Activated CD8-positive, alpha-beta memory T cell treated with anti-CD3 and anti-CD28 coated beads for 24 hours (primary cell): ENCODE measurements at regions not wholly inside any gene's neighbourhood (a gene's known extent, or its start where the extent isn't known, plus 50 kb on each side); places are given as distances from the start of the nearest gene placed in this dataset.

ENCODE experiments used
- DNase-seq: peaks from one replicate; pipeline ENCODE4 v3.0.0-alpha.2; 2020

DNA sequence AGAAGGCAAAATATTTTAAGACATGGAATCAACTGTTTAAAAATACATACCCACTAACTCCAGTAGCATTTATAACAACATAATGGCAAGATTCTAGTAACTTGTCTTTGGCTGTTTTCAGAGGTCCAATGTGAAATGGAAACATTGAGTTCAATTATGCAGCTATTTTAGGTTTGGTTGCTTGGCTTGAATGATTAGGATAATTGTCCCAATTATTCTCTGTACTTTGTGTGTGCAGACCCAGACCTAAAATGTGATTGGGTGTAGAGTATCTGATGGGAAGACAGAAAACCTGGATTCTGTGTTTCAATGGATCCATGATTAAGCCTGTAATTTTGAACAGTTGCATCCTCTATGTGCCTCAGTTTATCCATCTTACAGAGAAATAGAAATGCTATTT is 392.7 kb upstream of the NFE2L3 start:
- DNase-seq, result no peak

- no peak for DNase-seq
These were observed 392.2 kb upstream of the NFE2L3 start for GRCh38 chr7:25759748-25760147.

- no peak for DNase-seq
These were observed 389.2 kb upstream of the NFE2L3 start for GRCh38 chr7:25762511-25763462.

DNA sequence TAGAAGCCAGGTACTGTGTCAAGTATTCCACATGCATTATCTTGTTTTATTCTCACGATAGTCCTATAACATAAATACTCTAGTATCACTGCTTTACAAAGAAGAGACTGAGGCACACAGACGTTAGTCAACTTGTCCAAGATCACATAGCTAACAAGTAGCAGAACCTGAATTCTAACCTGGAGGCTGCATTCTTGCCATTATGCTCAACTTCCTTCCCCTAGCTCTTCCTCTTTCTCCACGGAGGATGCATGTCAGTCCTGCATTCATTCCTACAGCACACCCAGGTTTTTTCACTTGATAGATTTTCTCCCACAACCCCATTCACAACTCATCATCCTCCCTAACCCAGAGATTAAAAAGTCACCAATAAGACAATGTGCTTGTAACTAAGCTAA is 388.5 kb upstream of the NFE2L3 start:
- DNase-seq, result no peak

DNA sequence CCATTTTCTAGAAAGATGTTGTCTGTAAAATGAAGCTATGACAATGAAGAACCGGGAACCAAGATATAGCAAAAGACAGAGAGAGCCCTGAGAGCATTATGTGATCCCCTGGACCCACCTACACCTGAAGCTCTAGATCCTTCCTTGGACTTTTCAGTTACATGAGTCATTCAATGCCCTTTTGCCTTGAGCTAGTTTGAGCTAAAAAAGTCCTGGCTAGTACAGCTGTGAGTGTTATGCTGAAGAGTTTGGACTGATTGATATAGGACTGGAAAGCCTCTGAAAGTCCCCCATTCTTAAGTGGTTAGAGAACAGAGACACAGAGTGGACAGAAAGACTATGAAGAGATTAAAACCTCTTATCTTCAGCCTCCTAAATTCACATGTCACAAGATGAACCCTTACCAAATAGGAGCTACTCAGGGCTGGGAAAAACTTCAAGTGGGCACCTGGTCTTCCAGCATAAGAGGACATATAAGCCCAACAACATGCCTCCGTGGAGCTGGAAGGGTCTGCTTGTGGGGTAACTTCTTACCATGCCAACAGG is 386.8 kb upstream of the NFE2L3 start:
- DNase-seq, result no peak

- no peak for DNase-seq
These were observed 381.8 kb upstream of the NFE2L3 start for GRCh38 chr7:25770235-25770634.

GRCh38 chr7:25770670-25771069 is 381.3 kb upstream of the NFE2L3 start:
- DNase-seq, result no peak

- no peak for DNase-seq
These were observed 380.5 kb upstream of the NFE2L3 start for GRCh38 chr7:25771491-25771890.

DNA sequence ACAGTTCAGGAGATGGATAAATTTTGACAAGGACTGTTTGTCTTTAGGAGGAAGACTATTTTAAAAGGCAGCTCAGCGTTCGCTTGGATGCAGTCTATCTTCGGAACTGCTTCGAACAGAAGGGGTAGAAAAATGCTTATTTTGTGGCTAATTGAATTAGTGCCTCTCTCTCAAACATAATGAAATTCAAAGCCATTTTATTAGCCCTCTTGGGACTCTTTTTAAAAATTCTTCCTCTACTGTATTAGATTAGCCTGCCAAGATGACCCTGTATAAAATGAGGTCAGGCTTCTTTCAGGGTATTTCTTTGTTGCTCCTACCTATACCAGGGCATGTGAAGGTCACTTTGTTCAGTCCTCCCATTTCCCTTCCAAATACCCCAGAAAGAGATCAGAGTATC is 379.2 kb upstream of the NFE2L3 start:
- no peak for DNase-seq

DNA sequence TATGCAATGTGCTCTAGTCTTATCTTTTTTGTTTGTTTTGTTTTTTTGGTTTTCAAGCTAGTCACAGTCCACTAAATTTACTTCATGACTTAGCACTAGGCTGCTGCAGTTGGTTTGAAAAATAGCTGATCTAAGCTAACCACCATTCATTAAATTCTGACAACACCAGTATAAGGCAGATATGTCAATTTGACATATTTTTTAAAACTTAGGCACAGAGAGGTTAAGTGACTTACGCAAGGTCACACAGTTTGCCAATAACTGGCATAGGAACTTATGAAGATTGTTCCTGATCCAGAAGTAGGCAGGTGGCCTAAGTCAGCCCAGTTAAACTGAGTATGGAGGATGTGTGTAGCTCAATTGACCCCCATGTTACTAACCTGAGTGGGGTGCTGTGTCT is 377.3 kb upstream of the NFE2L3 start:
- no peak for DNase-seq

- no peak for DNase-seq
These were observed 376.4 kb upstream of the NFE2L3 start for GRCh38 chr7:25775570-25775969.

GRCh38 chr7:25775999-25776743 is 375.8 kb upstream of the NFE2L3 start:
- no peak for DNase-seq

DNA sequence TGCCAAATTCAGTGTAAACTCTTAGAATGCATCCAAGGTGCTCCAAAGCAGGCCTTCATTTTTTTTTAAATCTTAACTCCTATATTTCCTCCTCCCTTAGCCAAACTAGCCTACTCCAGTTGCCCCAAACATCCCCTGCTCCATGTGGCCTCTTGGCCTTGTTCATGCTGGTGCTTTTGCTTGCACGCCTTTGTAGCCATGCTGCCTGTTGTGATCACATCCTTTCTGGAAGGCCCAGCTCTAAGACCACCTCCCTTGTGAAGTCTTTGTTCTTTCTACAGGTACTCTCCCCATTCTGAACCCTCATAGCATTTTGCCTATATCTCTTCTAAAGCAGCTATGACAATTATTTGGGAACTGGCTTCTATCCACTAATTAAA is 375.3 kb upstream of the NFE2L3 start:
- DNase-seq, result no peak

DNA sequence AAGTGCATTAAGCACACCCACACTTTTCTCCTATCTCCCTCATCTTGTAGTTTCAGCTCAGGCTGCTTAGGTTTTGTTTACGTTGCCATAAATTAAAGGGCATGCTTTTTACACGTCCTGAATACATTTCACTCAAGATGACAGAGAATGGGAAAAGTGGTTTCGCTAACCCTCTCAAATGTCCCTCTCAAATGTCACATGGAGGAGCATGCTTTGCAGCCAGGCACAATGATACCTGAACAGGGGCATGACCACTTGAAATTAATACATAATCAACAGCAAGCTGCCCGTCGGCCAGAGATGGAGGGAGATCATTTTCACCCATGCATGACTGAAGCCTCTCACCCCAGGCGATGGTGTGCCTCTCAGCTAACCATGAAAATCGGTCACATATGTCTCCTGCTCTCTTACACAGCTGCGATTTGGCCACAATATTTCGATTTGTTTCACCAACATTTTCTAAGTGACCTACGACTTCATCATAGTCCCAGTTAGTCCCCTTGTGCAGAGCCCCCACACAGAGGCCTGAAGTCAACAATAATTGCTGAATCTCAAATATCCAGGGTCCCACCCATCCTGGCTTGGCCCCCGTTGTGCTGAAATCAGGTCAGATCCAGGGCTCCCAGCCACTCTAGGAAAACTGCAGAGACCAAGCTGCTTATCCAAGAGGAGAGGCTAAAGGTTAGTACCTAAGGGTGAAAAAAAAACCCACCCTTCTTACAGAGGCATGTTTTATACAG is 373.9 kb upstream of the NFE2L3 start:
- DNase-seq, result no peak

- DNase-seq, result no peak
These were observed 372.9 kb upstream of the NFE2L3 start for GRCh38 chr7:25779002-25779546.

DNA sequence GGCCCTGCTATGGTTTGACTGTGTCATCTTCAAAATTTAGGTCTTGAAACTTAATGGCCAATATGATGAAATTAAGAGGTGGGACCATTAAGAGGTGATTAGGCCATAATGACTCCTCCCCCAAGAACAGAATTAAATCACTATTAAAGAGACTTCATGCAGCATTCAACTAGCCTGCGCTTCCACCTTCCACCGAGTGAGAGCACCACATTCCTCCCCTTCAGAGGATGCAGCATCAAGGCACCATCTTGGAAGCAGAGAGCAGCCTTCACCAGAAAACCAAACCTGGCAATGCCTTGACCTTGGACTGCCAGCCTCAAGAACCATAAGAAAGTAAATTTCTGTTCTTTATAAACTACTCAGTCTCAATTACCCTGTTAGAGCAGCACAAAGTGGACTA is 371.1 kb upstream of the NFE2L3 start:
- DNase-seq, result no peak

DNA sequence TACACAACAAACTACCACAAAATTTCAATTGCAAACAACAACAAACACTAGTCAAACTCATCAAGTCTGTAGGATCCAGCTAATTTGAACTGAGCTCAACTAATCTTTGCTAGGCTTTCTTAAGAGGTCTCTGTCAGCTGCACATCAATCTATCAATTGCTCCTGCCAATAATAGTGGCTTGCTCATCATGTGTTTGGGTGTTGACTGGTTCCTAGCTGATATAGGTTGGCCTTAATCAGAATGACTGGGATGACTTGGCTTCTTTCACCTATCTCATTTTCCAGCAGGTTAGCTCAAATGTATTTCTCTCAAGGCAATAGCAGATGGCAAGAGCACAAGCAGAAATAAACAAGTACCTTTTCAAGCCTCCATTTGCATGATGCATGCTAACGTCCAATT is 370.3 kb upstream of the NFE2L3 start:
- DNase-seq, result no peak

GRCh38 chr7:25786936-25787335 is 365.1 kb upstream of the NFE2L3 start:
- no peak for DNase-seq

DNA sequence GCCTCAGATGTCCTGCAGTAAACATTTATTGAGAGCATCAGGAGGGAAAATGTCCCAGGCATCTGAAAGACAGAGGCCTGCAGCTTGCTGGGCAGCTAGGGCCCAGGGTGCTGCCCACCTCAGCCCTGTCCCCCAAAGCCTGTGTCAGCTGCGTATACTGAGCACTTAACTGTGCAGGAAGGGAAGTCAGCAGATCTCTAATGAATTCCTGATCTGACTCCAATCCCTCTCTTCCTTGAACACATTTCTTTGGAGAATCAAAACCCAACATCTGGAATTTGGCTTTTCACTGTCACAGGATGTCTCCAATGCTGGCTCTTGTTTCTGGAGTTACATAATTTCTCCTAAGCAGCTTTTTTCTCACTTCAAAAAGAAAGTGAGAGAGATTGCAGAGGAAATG is 364.7 kb upstream of the NFE2L3 start:
- DNase-seq, result no peak

- DNase-seq, result no peak
These were observed 363.6 kb upstream of the NFE2L3 start for GRCh38 chr7:25788371-25788770.

DNA sequence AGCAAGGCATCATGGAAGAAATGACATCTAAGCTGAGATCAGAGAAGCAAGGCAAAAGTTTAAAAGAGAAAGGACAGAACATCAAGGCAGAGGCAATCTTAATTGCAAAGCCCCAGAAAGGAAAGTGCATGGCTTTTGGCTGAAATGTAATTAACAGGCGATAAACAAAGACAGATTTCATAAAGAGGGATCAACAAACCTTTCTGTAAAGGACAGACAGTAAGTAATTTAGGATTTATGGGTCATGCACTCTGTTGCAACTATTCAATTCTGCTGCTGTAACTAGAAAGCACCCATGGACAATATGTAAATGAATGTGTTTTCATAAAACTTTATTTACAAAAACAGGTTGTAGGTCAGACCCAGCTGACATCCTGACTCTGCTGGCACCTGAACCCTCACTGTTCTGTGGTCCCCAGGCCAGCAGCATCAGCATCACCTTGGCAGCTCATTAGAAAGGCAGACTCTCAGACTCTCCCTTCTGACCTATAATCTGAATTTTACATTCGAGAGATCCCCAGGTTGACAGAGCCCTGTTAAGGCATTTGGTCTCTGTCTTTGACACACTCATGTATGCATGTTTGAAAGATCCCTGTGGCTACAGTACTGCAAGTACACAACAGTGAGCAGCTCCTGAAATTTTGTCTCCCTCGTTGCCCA is 362.9 kb upstream of the NFE2L3 start:
- no peak for DNase-seq
